HS-27A (cell line): ENCODE measurements at regions not wholly inside any gene's neighbourhood (a gene's known extent, or its start where the extent isn't known, plus 50 kb on each side); places are given as distances from the start of the nearest gene placed in this dataset.
"Not testable (repeated sequence)": the region's sequence is repeated elsewhere in the genome, so short reads cannot be mapped to it uniquely, and the experiment has no call there.

Experiments used
- DNase-seq: peaks from one replicate; pipeline ENCODE4 v3.0.0-alpha.2; 2012; ENCODE audit warnings: low read depth, missing footprints

- DNase-seq: no peak
These were observed 113.7 kb downstream of the CDCA7 start for GRCh38 chr2:173468266-173468793.

- no peak for DNase-seq
These were observed 117.4 kb downstream of the CDCA7 start for GRCh38 chr2:173472112-173472511.

- DNase-seq: no peak
These were observed 128.5 kb downstream of the CDCA7 start for GRCh38 chr2:173483137-173483536.

- DNase-seq: no peak
These were observed 134.2 kb downstream of the CDCA7 start for GRCh38 chr2:173488861-173489260.

- no peak for DNase-seq
These were observed 136.7 kb downstream of the CDCA7 start for GRCh38 chr2:173491418-173491817.

GRCh38 chr2:173493874-173494273 lies 139.2 kb downstream of the CDCA7 start:
- DNase-seq: no peak

GRCh38 chr2:173496746-173497145 lies 142.1 kb downstream of the CDCA7 start:
- DNase-seq: no peak

GRCh38 chr2:173500953-173501352 lies 146.3 kb downstream of the CDCA7 start:
- no peak for DNase-seq

- no peak for DNase-seq
These were observed 147.6 kb downstream of the CDCA7 start for GRCh38 chr2:173502296-173502695.

GRCh38 chr2:173511357-173511756 lies 156.7 kb downstream of the CDCA7 start:
- DNase-seq: no peak

GRCh38 chr2:173511942-173512341 lies 157.3 kb downstream of the CDCA7 start:
- DNase-seq: no peak

- DNase-seq: no peak
These were observed 158.5 kb downstream of the CDCA7 start for GRCh38 chr2:173513107-173513727.

- no peak for DNase-seq
These were observed 166.2 kb downstream of the CDCA7 start for GRCh38 chr2:173520918-173521317.

- DNase-seq: no peak
These were observed 166.9 kb downstream of the CDCA7 start for GRCh38 chr2:173521450-173522192.

GRCh38 chr2:173523497-173523896 lies 168.8 kb downstream of the CDCA7 start:
- DNase-seq: no peak

- DNase-seq: no peak
These were observed 169.7 kb downstream of the CDCA7 start for GRCh38 chr2:173524256-173524955.

- not testable (repeated sequence) for DNase-seq
These were observed 178.3 kb downstream of the CDCA7 start for GRCh38 chr2:173532732-173533531.

GRCh38 chr2:173537694-173538093 lies 183.0 kb downstream of the CDCA7 start:
- no peak for DNase-seq

GRCh38 chr2:173539615-173540014 lies 184.9 kb downstream of the CDCA7 start:
- DNase-seq: no peak

GRCh38 chr2:173544641-173545363 lies 190.1 kb downstream of the CDCA7 start:
- no peak for DNase-seq

- no peak for DNase-seq
These were observed 190.7 kb downstream of the CDCA7 start for GRCh38 chr2:173545364-173545763.
